ENCODE measurements at regions not wholly inside any gene's neighbourhood (a gene's known extent, or its start where the extent isn't known, plus 50 kb on each side); places are given as distances from the start of the nearest gene placed in this dataset.

DNA sequence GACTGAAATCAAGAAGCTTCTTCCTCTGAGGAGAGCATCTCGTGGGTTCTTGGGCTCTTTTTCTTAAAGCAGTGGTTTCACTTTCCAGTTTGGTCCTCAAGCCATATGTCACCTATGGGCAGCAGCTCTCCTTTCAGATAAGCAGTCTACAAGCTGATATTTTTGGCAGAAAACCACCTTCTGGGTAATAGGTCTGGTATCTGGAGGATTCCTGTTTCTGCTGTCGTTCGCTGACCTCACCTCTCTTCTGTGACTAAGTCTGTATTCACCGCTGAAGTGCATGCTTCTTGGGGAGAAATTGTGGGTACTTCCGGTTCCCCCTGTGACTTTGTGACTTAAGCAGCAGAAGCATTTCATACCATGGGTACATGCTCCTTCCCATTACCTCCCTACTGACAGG lies 193.6 kb downstream of the EDN1 start:
- no peak for TF ChIP-seq EZH2 (IDR thresholded peaks at IDR 0.05; ENCODE audit: borderline replicate concordance, low read depth, low read length, poor library complexity, severe bottlenecking)
- TF ChIP-seq, protein P1, sequence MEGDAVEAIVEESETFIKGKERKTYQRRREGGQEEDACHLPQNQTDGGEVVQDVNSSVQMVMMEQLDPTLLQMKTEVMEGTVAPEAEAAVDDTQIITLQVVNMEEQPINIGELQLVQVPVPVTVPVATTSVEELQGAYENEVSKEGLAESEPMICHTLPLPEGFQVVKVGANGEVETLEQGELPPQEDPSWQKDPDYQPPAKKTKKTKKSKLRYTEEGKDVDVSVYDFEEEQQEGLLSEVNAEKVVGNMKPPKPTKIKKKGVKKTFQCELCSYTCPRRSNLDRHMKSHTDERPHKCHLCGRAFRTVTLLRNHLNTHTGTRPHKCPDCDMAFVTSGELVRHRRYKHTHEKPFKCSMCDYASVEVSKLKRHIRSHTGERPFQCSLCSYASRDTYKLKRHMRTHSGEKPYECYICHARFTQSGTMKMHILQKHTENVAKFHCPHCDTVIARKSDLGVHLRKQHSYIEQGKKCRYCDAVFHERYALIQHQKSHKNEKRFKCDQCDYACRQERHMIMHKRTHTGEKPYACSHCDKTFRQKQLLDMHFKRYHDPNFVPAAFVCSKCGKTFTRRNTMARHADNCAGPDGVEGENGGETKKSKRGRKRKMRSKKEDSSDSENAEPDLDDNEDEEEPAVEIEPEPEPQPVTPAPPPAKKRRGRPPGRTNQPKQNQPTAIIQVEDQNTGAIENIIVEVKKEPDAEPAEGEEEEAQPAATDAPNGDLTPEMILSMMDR (conservative IDR thresholded peaks at IDR 0.05; ENCODE audit: low read depth, low read length): no peak
